ENCODE measurements at regions not wholly inside any gene's neighbourhood (a gene's known extent, or its start where the extent isn't known, plus 50 kb on each side); places are given as distances from the start of the nearest gene placed in this dataset.

- CTCF ChIA-PET = no interaction called here
- WGBS (ENCODE audit: insufficient coverage) = 88% methylated on average over 2 of the region's 3 CpGs
Observed at GRCh38 chr16:59748531-59748930, 1014.4 kb upstream of the GOT2 start.

GRCh38 chr16:59743504-59743903, 1009.4 kb upstream of the GOT2 start:
- WGBS (ENCODE audit: insufficient coverage) = no CpG with 5 or more reads among the region's 5 CpGs
- ChIA-PET CTCF (no interaction called here), POLR2A (no interaction called here)
- Histone ChIP-seq H3K4me1 (ENCODE audit: control extremely low read depth in 1 of 4, control insufficient read depth in 4 of 4, insufficient read depth in 4 of 4, low read length in 3 of 4) (no peaks in the 10 kb centered on the region), H3K4me3 (ENCODE audit: control insufficient read depth in 1 of 7, extremely low read depth in 1 of 7, insufficient read depth in 4 of 7, low read depth in 2 of 7, low read length in 6 of 7) (no peak overlapping the region), H3K36me3 (ENCODE audit: control insufficient read depth in 4 of 4, insufficient read depth in 4 of 4, low read length in 3 of 4) (no peaks in the 10 kb centered on the region), H3K27ac (ENCODE audit: insufficient read depth in 1 of 2, low read depth in 1 of 2, low read length in 2 of 2, poor library complexity in 1 of 2, severe bottlenecking in 2 of 2) (no peak overlapping the region), H3K27me3 (replicated peaks in 2 of 5; ENCODE audit: control insufficient read depth in 4 of 5, insufficient read depth in 5 of 5, low read length in 4 of 5) (no peaks in the 10 kb centered on the region), H3K9me3 (ENCODE audit: control extremely low read depth in 1 of 5, control insufficient read depth in 4 of 5, insufficient read depth in 2 of 5, low read depth in 1 of 5, low read length in 4 of 5) (no peaks in the 10 kb centered on the region)
- no peak for DNase-seq

More at GRCh38 chr16:59748531-59748930, 1014.4 kb upstream of the GOT2 start:
- no peaks in the 10 kb centered on the region for H3K9me3 ChIP-seq (ENCODE audit: control extremely low read depth in 1 of 5, control insufficient read depth in 4 of 5, insufficient read depth in 2 of 5, low read depth in 1 of 5, low read length in 4 of 5)
- H3K27me3 ChIP-seq (replicated peaks in 2 of 5; ENCODE audit: control insufficient read depth in 4 of 5, insufficient read depth in 5 of 5, low read length in 4 of 5) = no peaks in the 10 kb centered on the region
- no peak overlapping the region for H3K27ac ChIP-seq (ENCODE audit: insufficient read depth in 1 of 2, low read depth in 1 of 2, low read length in 2 of 2, poor library complexity in 1 of 2, severe bottlenecking in 2 of 2)
- no peaks in the 10 kb centered on the region for H3K4me1 ChIP-seq (ENCODE audit: control extremely low read depth in 1 of 4, control insufficient read depth in 4 of 4, insufficient read depth in 4 of 4, low read length in 3 of 4)
- H3K36me3 ChIP-seq (ENCODE audit: control insufficient read depth in 4 of 4, insufficient read depth in 4 of 4, low read length in 3 of 4) = no peaks in the 10 kb centered on the region
- POLR2A ChIA-PET = no interaction called here
- no peak for DNase-seq
- H3K4me3 ChIP-seq (ENCODE audit: control insufficient read depth in 1 of 7, extremely low read depth in 1 of 7, insufficient read depth in 4 of 7, low read depth in 2 of 7, low read length in 6 of 7) = no peak overlapping the region

- DNase-seq = no peak
- Histone ChIP-seq H3K27ac (ENCODE audit: insufficient read depth in 1 of 2, low read depth in 1 of 2, low read length in 2 of 2, poor library complexity in 1 of 2, severe bottlenecking in 2 of 2) (no peak overlapping the region), H3K27me3 (replicated peaks in 2 of 5; ENCODE audit: control insufficient read depth in 4 of 5, insufficient read depth in 5 of 5, low read length in 4 of 5) (no peaks in the 10 kb centered on the region), H3K4me1 (ENCODE audit: control extremely low read depth in 1 of 4, control insufficient read depth in 4 of 4, insufficient read depth in 4 of 4, low read length in 3 of 4) (no peaks in the 10 kb centered on the region), H3K4me3 (ENCODE audit: control insufficient read depth in 1 of 7, extremely low read depth in 1 of 7, insufficient read depth in 4 of 7, low read depth in 2 of 7, low read length in 6 of 7) (no peak overlapping the region), H3K9me3 (ENCODE audit: control extremely low read depth in 1 of 5, control insufficient read depth in 4 of 5, insufficient read depth in 2 of 5, low read depth in 1 of 5, low read length in 4 of 5) (peaks cover 0 to 1% (median 0%) of the 10 kb centered on the region in 5 experiments), H3K36me3 (ENCODE audit: control insufficient read depth in 4 of 4, insufficient read depth in 4 of 4, low read length in 3 of 4) (no peaks in the 10 kb centered on the region)
- CTCF ChIA-PET = no interaction called here
- POLR2A ChIA-PET = no interaction called here
Observed at GRCh38 chr16:59740858-59741257, 1006.7 kb upstream of the GOT2 start.

GRCh38 chr16:59737274-59737673, 1003.2 kb upstream of the GOT2 start:
- Histone ChIP-seq H3K27ac (ENCODE audit: insufficient read depth in 1 of 2, low read depth in 1 of 2, low read length in 2 of 2, poor library complexity in 1 of 2, severe bottlenecking in 2 of 2) (no peak overlapping the region), H3K4me1 (ENCODE audit: control extremely low read depth in 1 of 4, control insufficient read depth in 4 of 4, insufficient read depth in 4 of 4, low read length in 3 of 4) (no peaks in the 10 kb centered on the region), H3K9me3 (ENCODE audit: control extremely low read depth in 1 of 5, control insufficient read depth in 4 of 5, insufficient read depth in 2 of 5, low read depth in 1 of 5, low read length in 4 of 5) (peaks cover 0 to 1% (median 0%) of the 10 kb centered on the region in 5 experiments), H3K36me3 (ENCODE audit: control insufficient read depth in 4 of 4, insufficient read depth in 4 of 4, low read length in 3 of 4) (no peaks in the 10 kb centered on the region), H3K27me3 (replicated peaks in 2 of 5; ENCODE audit: control insufficient read depth in 4 of 5, insufficient read depth in 5 of 5, low read length in 4 of 5) (no peaks in the 10 kb centered on the region), H3K4me3 (ENCODE audit: control insufficient read depth in 1 of 7, extremely low read depth in 1 of 7, insufficient read depth in 4 of 7, low read depth in 2 of 7, low read length in 6 of 7) (no peak overlapping the region)
- CTCF ChIA-PET = no interaction called here
- POLR2A ChIA-PET = no interaction called here
- 89% methylated on average over 1 of the region's 1 CpG for WGBS (ENCODE audit: insufficient coverage)
- no peak for DNase-seq

GRCh38 chr16:59733321-59733720, 999.2 kb upstream of the GOT2 start:
- no peak for DNase-seq
- ChIA-PET CTCF (no interaction called here), POLR2A (no interaction called here)
- Histone ChIP-seq H3K4me3 (ENCODE audit: control insufficient read depth in 1 of 7, extremely low read depth in 1 of 7, insufficient read depth in 4 of 7, low read depth in 2 of 7, low read length in 6 of 7) (no peak overlapping the region), H3K4me1 (ENCODE audit: control extremely low read depth in 1 of 4, control insufficient read depth in 4 of 4, insufficient read depth in 4 of 4, low read length in 3 of 4) (no peaks in the 10 kb centered on the region), H3K27me3 (replicated peaks in 2 of 5; ENCODE audit: control insufficient read depth in 4 of 5, insufficient read depth in 5 of 5, low read length in 4 of 5) (no peaks in the 10 kb centered on the region), H3K9me3 (ENCODE audit: control extremely low read depth in 1 of 5, control insufficient read depth in 4 of 5, insufficient read depth in 2 of 5, low read depth in 1 of 5, low read length in 4 of 5) (peaks cover 0 to 3% (median 1%) of the 10 kb centered on the region in 5 experiments), H3K36me3 (ENCODE audit: control insufficient read depth in 4 of 4, insufficient read depth in 4 of 4, low read length in 3 of 4) (no peaks in the 10 kb centered on the region), H3K27ac (ENCODE audit: insufficient read depth in 1 of 2, low read depth in 1 of 2, low read length in 2 of 2, poor library complexity in 1 of 2, severe bottlenecking in 2 of 2) (no peak overlapping the region)

GRCh38 chr16:59729613-59730012, 995.5 kb upstream of the GOT2 start:
- Histone ChIP-seq H3K4me1 (ENCODE audit: control extremely low read depth in 1 of 4, control insufficient read depth in 4 of 4, insufficient read depth in 4 of 4, low read length in 3 of 4) (no peaks in the 10 kb centered on the region), H3K4me3 (ENCODE audit: control insufficient read depth in 1 of 7, extremely low read depth in 1 of 7, insufficient read depth in 4 of 7, low read depth in 2 of 7, low read length in 6 of 7) (no peak overlapping the region), H3K9me3 (ENCODE audit: control extremely low read depth in 1 of 5, control insufficient read depth in 4 of 5, insufficient read depth in 2 of 5, low read depth in 1 of 5, low read length in 4 of 5) (peaks cover 0 to 3% (median 0%) of the 10 kb centered on the region in 5 experiments), H3K27ac (ENCODE audit: insufficient read depth in 1 of 2, low read depth in 1 of 2, low read length in 2 of 2, poor library complexity in 1 of 2, severe bottlenecking in 2 of 2) (no peak overlapping the region), H3K36me3 (ENCODE audit: control insufficient read depth in 4 of 4, insufficient read depth in 4 of 4, low read length in 3 of 4) (no peaks in the 10 kb centered on the region), H3K27me3 (replicated peaks in 2 of 5; ENCODE audit: control insufficient read depth in 4 of 5, insufficient read depth in 5 of 5, low read length in 4 of 5) (no peaks in the 10 kb centered on the region)
- DNase-seq = no peak
- 86% methylated on average over 3 of the region's 3 CpGs for WGBS (ENCODE audit: insufficient coverage)
- POLR2A ChIA-PET = no interaction called here
- CTCF ChIA-PET = no interaction called here

GRCh38 chr16:59719121-59719520, 985.0 kb upstream of the GOT2 start:
- ChIA-PET CTCF (no interaction called here), POLR2A (no interaction called here)
- Histone ChIP-seq H3K9me3 (ENCODE audit: control extremely low read depth in 1 of 5, control insufficient read depth in 4 of 5, insufficient read depth in 2 of 5, low read depth in 1 of 5, low read length in 4 of 5) (no peaks in the 10 kb centered on the region), H3K4me1 (ENCODE audit: control extremely low read depth in 1 of 4, control insufficient read depth in 4 of 4, insufficient read depth in 4 of 4, low read length in 3 of 4) (no peaks in the 10 kb centered on the region), H3K27me3 (replicated peaks in 2 of 5; ENCODE audit: control insufficient read depth in 4 of 5, insufficient read depth in 5 of 5, low read length in 4 of 5) (no peaks in the 10 kb centered on the region), H3K4me3 (ENCODE audit: control insufficient read depth in 1 of 7, extremely low read depth in 1 of 7, insufficient read depth in 4 of 7, low read depth in 2 of 7, low read length in 6 of 7) (no peak overlapping the region), H3K36me3 (ENCODE audit: control insufficient read depth in 4 of 4, insufficient read depth in 4 of 4, low read length in 3 of 4) (no peaks in the 10 kb centered on the region), H3K27ac (ENCODE audit: insufficient read depth in 1 of 2, low read depth in 1 of 2, low read length in 2 of 2, poor library complexity in 1 of 2, severe bottlenecking in 2 of 2) (no peak overlapping the region)
- no CpG with 5 or more reads among the region's 2 CpGs for WGBS (ENCODE audit: insufficient coverage)
- DNase-seq = no peak

All from common myeloid progenitor, CD34-positive (primary cell).